ENCODE measurements at regions not wholly inside any gene's neighbourhood (a gene's known extent, or its start where the extent isn't known, plus 50 kb on each side); places are given as distances from the start of the nearest gene placed in this dataset.

GRCh38 chr18:60663060-60663989 is 290.8 kb upstream of the MC4R start:
- no peak for DNase-seq (ENCODE audit: low read depth)

- no peak for DNase-seq (ENCODE audit: low read depth)
Measured at GRCh38 chr18:60664736-60665135, 292.2 kb upstream of the MC4R start.

- no peak for DNase-seq (ENCODE audit: low read depth)
Measured at GRCh38 chr18:60667016-60667415, 294.4 kb upstream of the MC4R start.

GRCh38 chr18:60668583-60668982 is 296.0 kb upstream of the MC4R start:
- DNase-seq (ENCODE audit: low read depth): no peak

GRCh38 chr18:60669938-60670337 is 297.4 kb upstream of the MC4R start:
- DNase-seq (ENCODE audit: low read depth): no peak

GRCh38 chr18:60671021-60671420 is 298.4 kb upstream of the MC4R start:
- no peak for DNase-seq (ENCODE audit: low read depth)

- DNase-seq (ENCODE audit: low read depth): no peak
Measured at GRCh38 chr18:60675126-60675525, 302.6 kb upstream of the MC4R start.

- DNase-seq (ENCODE audit: low read depth): no peak
Measured at GRCh38 chr18:60675801-60676200, 303.2 kb upstream of the MC4R start.

- no peak for DNase-seq (ENCODE audit: low read depth)
Measured at GRCh38 chr18:60676815-60677214, 304.2 kb upstream of the MC4R start.

GRCh38 chr18:60684843-60685513 is 312.4 kb upstream of the MC4R start:
- DNase-seq (ENCODE audit: low read depth): peak; percentile 28

GRCh38 chr18:60686142-60686541 is 313.6 kb upstream of the MC4R start:
- no peak for DNase-seq (ENCODE audit: low read depth)

- DNase-seq (ENCODE audit: low read depth): no peak
Measured at GRCh38 chr18:60691061-60691460, 318.5 kb upstream of the MC4R start.

GRCh38 chr18:60693426-60693825 is 320.9 kb upstream of the MC4R start:
- DNase-seq (ENCODE audit: low read depth): no peak

GRCh38 chr18:60698901-60699300 is 326.3 kb upstream of the MC4R start:
- no peak for DNase-seq (ENCODE audit: low read depth)

GRCh38 chr18:60722742-60723141 is 350.2 kb upstream of the MC4R start:
- no peak for DNase-seq (ENCODE audit: low read depth)

- DNase-seq (ENCODE audit: low read depth): no peak
Measured at GRCh38 chr18:60732143-60732542, 359.6 kb upstream of the MC4R start.

- no peak for DNase-seq (ENCODE audit: low read depth)
Measured at GRCh38 chr18:60739212-60739611, 366.6 kb upstream of the MC4R start.

- DNase-seq (ENCODE audit: low read depth): no peak
Measured at GRCh38 chr18:60740313-60740712, 367.7 kb upstream of the MC4R start.

- DNase-seq (ENCODE audit: low read depth): no peak
Measured at GRCh38 chr18:60746491-60746890, 373.9 kb upstream of the MC4R start.

GRCh38 chr18:60746919-60747318 is 374.3 kb upstream of the MC4R start:
- DNase-seq (ENCODE audit: low read depth): no peak

- DNase-seq (ENCODE audit: low read depth): no peak
Measured at GRCh38 chr18:60753753-60754152, 381.2 kb upstream of the MC4R start.

GRCh38 chr18:60754413-60755009 is 381.9 kb upstream of the MC4R start:
- no peak for DNase-seq (ENCODE audit: low read depth)

- DNase-seq (ENCODE audit: low read depth): no peak
Measured at GRCh38 chr18:60755134-60755533, 382.6 kb upstream of the MC4R start.

Data from RPMI7951 (cell line).